Astrocyte (in vitro differentiated cells and primary cell): ENCODE measurements at regions not wholly inside any gene's neighbourhood (a gene's known extent, or its start where the extent isn't known, plus 50 kb on each side); places are given as distances from the start of the nearest gene placed in this dataset.

Source experiments
- CTCF ChIP-seq: IDR thresholded peaks from 2 replicates; pipeline ENCODE4 v1.5.1; 2011; ENCODE audit warnings: low read depth, mild to moderate bottlenecking, inconsistent platforms, low read length, moderate library complexity; ENCODE audit not compliant: insufficient read depth
- EZH2 ChIP-seq: IDR thresholded peaks from 2 replicates; pipeline ENCODE4 v1.6.1; 2012; ENCODE audit warnings: mild to moderate bottlenecking, low read length, inconsistent platforms; ENCODE audit not compliant: insufficient read depth

DNA sequence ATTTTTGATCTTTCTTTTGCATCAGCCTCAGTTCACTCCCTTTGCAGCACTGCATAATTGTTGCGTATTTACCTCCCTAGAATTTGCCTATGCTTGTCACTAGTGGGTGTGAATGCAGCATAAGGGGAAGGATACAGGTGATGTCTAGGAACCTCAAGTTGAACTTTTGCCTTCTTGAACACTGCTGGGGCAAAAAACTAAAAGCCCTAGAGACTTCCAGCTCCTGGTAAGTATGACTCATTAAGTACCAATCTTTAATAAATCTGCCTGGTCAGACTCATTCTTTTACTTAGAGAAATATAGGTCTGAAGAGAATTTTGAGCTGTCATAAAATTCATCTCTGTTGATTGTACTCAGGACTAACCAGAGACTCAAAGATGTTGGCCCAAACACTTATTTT is 547.3 kb upstream of the FANCL start:
- TF ChIP-seq CTCF (no peak), EZH2 (no peak)
